ENCODE measurements at regions not wholly inside any gene's neighbourhood (a gene's known extent, or its start where the extent isn't known, plus 50 kb on each side); places are given as distances from the start of the nearest gene placed in this dataset.

GRCh38 chr16:48930951-48931553 lies 321.1 kb upstream of the N4BP1 start:
- no peak for DNase-seq

- DNase-seq = no peak
Measured at GRCh38 chr16:48919791-48920190, 309.8 kb upstream of the N4BP1 start.

- no peak for DNase-seq
Measured at GRCh38 chr16:48918520-48919258, 308.7 kb upstream of the N4BP1 start.

- DNase-seq = no peak
Measured at GRCh38 chr16:48916566-48916965, 306.6 kb upstream of the N4BP1 start.

- no peak for DNase-seq
Measured at GRCh38 chr16:48914070-48914469, 304.1 kb upstream of the N4BP1 start.

GRCh38 chr16:48913384-48913783 lies 303.4 kb upstream of the N4BP1 start:
- no peak for DNase-seq

GRCh38 chr16:48912360-48912759 lies 302.4 kb upstream of the N4BP1 start:
- DNase-seq = no peak

GRCh38 chr16:48911700-48912099 lies 301.7 kb upstream of the N4BP1 start:
- DNase-seq = no peak

- no peak for DNase-seq
Measured at GRCh38 chr16:48910214-48910613, 300.2 kb upstream of the N4BP1 start.

GRCh38 chr16:48909231-48909630 lies 299.3 kb upstream of the N4BP1 start:
- DNase-seq = no peak

- no peak for DNase-seq
Measured at GRCh38 chr16:48907906-48908634, 298.1 kb upstream of the N4BP1 start.

GRCh38 chr16:48905632-48906505 lies 295.9 kb upstream of the N4BP1 start:
- DNase-seq = no peak

- DNase-seq = no peak
Measured at GRCh38 chr16:48904333-48904732, 294.4 kb upstream of the N4BP1 start.

GRCh38 chr16:48903039-48903438 lies 293.1 kb upstream of the N4BP1 start:
- no peak for DNase-seq

- DNase-seq = no peak
Measured at GRCh38 chr16:48901712-48902374, 291.9 kb upstream of the N4BP1 start.

GRCh38 chr16:48899500-48899899 lies 289.5 kb upstream of the N4BP1 start:
- DNase-seq = no peak

- DNase-seq = no peak
Measured at GRCh38 chr16:48897698-48898205, 287.8 kb upstream of the N4BP1 start.

- DNase-seq = no peak
Measured at GRCh38 chr16:48895142-48895541, 285.2 kb upstream of the N4BP1 start.

- no peak for DNase-seq
Measured at GRCh38 chr16:48892893-48893292, 282.9 kb upstream of the N4BP1 start.

- no peak for DNase-seq
Measured at GRCh38 chr16:48887646-48888210, 277.7 kb upstream of the N4BP1 start.

GRCh38 chr16:48885471-48885870 lies 275.5 kb upstream of the N4BP1 start:
- DNase-seq = no peak

- DNase-seq = no peak
Measured at GRCh38 chr16:48881272-48881671, 271.3 kb upstream of the N4BP1 start.

All from inflammatory macrophage (primary cell).